GM18502 (cell line): ENCODE measurements at regions not wholly inside any gene's neighbourhood (a gene's known extent, or its start where the extent isn't known, plus 50 kb on each side); places are given as distances from the start of the nearest gene placed in this dataset.

Experiments used
- ATAC-seq: cut with Tn5 transposase; IDR thresholded peaks from one replicate; pipeline ENCODE4 v1.9.1; 2021; ENCODE audit warnings: mild to moderate bottlenecking; ENCODE audit not compliant: unreplicated experiment, poor library complexity

GRCh38 chrX:139141370-139141769 lies 389.2 kb upstream of the F9 start:
- no peak for ATAC-seq

GRCh38 chrX:139134316-139134715 lies 396.2 kb upstream of the F9 start:
- ATAC-seq, result no peak

- peak; percentile 87 for ATAC-seq
Measured at GRCh38 chrX:139126493-139126892, 404.0 kb upstream of the F9 start.

- no peak for ATAC-seq
Measured at GRCh38 chrX:139125916-139126315, 404.6 kb upstream of the F9 start.

- no peak for ATAC-seq
Measured at GRCh38 chrX:139121616-139122286, 408.8 kb upstream of the F9 start.

- ATAC-seq, result no peak
Measured at GRCh38 chrX:139120760-139121159, 409.2 kb upstream of the FGF13 start.

GRCh38 chrX:139113708-139114107 lies 402.2 kb upstream of the FGF13 start:
- no peak for ATAC-seq

- no peak for ATAC-seq
Measured at GRCh38 chrX:139112432-139112831, 400.9 kb upstream of the FGF13 start.

GRCh38 chrX:139106069-139106468 lies 394.6 kb upstream of the FGF13 start:
- no peak for ATAC-seq

GRCh38 chrX:139094671-139095592 lies 383.4 kb upstream of the FGF13 start:
- ATAC-seq, result no peak

GRCh38 chrX:139093201-139093600 lies 381.7 kb upstream of the FGF13 start:
- no peak for ATAC-seq

- no peak for ATAC-seq
Measured at GRCh38 chrX:139091878-139092277, 380.4 kb upstream of the FGF13 start.

- no peak for ATAC-seq
Measured at GRCh38 chrX:139091066-139091465, 379.5 kb upstream of the FGF13 start.

GRCh38 chrX:139086246-139086645 lies 374.7 kb upstream of the FGF13 start:
- ATAC-seq, result no peak

GRCh38 chrX:139085404-139085803 lies 373.9 kb upstream of the FGF13 start:
- no peak for ATAC-seq

- ATAC-seq, result no peak
Measured at GRCh38 chrX:139083191-139083590, 371.7 kb upstream of the FGF13 start.

GRCh38 chrX:139081965-139082364 lies 370.4 kb upstream of the FGF13 start:
- no peak for ATAC-seq

- ATAC-seq, result no peak
Measured at GRCh38 chrX:139079789-139080188, 368.3 kb upstream of the FGF13 start.

GRCh38 chrX:139078761-139079280 lies 367.3 kb upstream of the FGF13 start:
- ATAC-seq, result no peak

- ATAC-seq, result no peak
Measured at GRCh38 chrX:139078342-139078741, 366.8 kb upstream of the FGF13 start.
